ENCODE measurements at regions not wholly inside any gene's neighbourhood (a gene's known extent, or its start where the extent isn't known, plus 50 kb on each side); places are given as distances from the start of the nearest gene placed in this dataset.

DNA sequence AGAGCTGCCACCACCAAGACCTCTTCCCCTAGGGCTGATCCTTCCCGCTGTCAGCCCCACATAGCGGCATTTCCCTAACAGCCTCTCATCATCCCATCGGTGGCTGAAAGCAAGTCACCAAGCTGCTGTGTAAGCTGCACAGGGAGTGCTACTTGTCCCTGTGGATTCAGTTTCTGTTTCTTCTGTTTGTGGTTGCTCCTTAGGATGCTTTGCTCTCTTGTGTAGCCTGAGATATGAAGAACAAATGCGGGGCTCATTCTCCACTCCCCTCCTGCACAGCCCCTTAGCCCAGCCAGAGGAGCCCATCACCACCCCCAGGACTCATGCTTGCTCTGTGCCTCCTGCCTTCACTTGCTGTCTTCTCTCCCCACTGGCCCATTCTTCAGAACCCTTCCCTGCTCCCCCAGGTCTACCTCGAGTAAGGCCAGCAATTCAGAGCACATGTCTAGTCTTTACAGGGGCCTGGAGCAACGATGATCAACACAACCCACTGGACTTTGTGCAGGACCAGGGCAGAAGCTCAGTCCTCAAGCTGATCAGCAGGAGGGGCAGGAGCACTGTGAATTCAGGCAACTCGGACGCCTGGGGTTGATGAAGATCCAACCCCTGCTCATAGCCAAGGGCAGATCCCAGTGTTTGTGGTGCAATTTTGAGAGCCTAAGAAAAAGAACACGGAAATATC lies 82.6 kb upstream of the GALNT2 start:
- no peaks in the 10 kb centered on the region for H3K4me1 ChIP-seq
- TF ChIP-seq, protein P1, sequence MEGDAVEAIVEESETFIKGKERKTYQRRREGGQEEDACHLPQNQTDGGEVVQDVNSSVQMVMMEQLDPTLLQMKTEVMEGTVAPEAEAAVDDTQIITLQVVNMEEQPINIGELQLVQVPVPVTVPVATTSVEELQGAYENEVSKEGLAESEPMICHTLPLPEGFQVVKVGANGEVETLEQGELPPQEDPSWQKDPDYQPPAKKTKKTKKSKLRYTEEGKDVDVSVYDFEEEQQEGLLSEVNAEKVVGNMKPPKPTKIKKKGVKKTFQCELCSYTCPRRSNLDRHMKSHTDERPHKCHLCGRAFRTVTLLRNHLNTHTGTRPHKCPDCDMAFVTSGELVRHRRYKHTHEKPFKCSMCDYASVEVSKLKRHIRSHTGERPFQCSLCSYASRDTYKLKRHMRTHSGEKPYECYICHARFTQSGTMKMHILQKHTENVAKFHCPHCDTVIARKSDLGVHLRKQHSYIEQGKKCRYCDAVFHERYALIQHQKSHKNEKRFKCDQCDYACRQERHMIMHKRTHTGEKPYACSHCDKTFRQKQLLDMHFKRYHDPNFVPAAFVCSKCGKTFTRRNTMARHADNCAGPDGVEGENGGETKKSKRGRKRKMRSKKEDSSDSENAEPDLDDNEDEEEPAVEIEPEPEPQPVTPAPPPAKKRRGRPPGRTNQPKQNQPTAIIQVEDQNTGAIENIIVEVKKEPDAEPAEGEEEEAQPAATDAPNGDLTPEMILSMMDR (IDR thresholded peaks at IDR 0.05), result no peak
- no peak for DNase-seq (ENCODE audit: low spot score)
- no peaks in the 10 kb centered on the region for H3K27me3 ChIP-seq
- no peaks in the 10 kb centered on the region for H3K36me3 ChIP-seq
- H3K9me3 ChIP-seq, result no peaks in the 10 kb centered on the region
- no peak overlapping the region for H3K4me3 ChIP-seq
- H3K27ac ChIP-seq, result no peak overlapping the region

DNA sequence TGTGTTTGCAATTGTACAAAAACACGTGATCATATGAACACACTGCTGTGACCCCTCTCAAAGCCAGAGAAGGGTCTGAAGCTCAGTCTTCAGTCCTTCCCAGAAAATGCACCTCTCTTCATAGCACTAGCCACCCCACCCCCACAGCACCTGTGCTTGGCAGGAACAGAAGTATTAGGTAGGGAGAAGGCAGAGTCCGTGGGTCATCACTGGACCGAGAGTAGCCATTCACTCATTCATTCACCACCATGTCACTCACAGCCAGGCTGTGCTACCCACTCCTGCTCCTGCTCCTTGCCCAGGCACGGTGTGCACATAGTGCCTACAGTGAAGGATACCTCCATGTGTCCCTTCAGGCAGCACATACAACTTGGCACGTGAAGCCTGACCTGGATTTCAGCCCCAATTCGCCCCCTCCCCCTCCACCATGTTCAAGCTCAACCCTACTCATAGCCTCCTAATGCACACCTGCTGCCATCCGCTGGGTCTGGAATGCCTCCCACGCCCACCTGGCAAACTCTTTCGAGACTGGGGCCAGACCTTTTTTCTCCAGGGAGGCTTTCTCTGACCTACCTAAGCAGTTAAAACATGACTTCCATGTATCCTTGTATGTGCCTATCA lies 81.9 kb upstream of the GALNT2 start:
- H3K4me3 ChIP-seq, result no peak overlapping the region
- H3K9me3 ChIP-seq, result no peaks in the 10 kb centered on the region
- no peaks in the 10 kb centered on the region for H3K4me1 ChIP-seq
- TF ChIP-seq, protein P1 (IDR thresholded peaks at IDR 0.05), result no peak
- no peak overlapping the region for H3K27ac ChIP-seq
- DNase-seq (ENCODE audit: low spot score), result no peak
- H3K36me3 ChIP-seq, result no peaks in the 10 kb centered on the region
- no peaks in the 10 kb centered on the region for H3K27me3 ChIP-seq

DNA sequence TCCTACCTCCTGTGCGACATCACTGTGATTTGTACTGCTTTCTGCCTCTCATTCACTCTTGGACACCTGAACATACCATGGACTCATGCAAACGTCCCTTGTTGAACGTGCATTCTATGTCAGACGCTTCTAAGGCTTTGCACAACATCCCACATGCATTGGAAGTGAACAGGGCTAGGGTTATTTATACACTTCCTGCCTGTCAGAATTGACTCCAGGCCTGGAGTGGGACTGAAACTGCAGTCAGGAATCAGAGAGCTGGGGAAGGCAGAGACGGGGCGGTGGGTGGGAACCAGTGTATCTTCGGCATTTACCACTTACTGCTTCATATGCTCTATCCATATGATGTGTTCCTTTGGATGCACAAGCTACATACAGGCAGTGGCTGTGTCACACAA lies 81.4 kb upstream of the GALNT2 start:
- Histone ChIP-seq H3K27me3 (no peaks in the 10 kb centered on the region), H3K4me3 (no peak overlapping the region), H3K4me1 (no peaks in the 10 kb centered on the region), H3K9me3 (no peaks in the 10 kb centered on the region), H3K36me3 (no peaks in the 10 kb centered on the region), H3K27ac (no peak overlapping the region)
- no peak for DNase-seq (ENCODE audit: low spot score)
- TF ChIP-seq, protein P1 (IDR thresholded peaks at IDR 0.05), result no peak

DNA sequence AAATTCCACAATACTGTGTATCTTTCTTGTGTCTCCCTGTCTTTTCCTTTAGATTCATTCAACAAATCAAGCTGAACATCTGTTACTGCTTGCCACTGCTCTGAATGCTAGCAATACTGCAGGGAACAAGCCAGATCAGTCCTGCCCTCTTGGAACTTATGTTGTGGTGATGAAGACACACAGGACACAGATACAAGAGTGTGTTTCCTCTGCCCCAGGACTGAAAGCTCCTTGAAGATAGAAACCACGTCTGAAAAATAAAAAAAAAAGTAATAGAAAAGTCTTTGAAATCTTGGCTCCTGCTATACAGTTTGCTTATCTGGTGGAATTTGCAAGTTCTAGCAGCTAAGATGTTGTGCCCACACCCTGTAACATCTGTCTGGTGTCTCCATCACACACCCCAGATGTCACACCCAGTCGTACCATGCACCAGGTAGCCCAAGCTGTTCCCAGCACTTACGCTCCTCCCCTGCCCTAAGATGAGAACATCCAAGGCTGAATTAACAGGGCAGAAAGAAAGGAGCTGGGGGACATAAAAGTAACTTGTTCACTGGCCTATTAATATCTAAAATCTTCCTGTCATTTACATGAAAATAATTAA lies 80.2 kb upstream of the GALNT2 start:
- H3K4me3 ChIP-seq, result no peak overlapping the region
- H3K4me1 ChIP-seq, result no peaks in the 10 kb centered on the region
- no peak overlapping the region for H3K27ac ChIP-seq
- TF ChIP-seq, protein P1 (IDR thresholded peaks at IDR 0.05), result no peak
- no peaks in the 10 kb centered on the region for H3K9me3 ChIP-seq
- H3K36me3 ChIP-seq, result no peaks in the 10 kb centered on the region
- no peaks in the 10 kb centered on the region for H3K27me3 ChIP-seq
- DNase-seq (ENCODE audit: low spot score), result no peak

DNA sequence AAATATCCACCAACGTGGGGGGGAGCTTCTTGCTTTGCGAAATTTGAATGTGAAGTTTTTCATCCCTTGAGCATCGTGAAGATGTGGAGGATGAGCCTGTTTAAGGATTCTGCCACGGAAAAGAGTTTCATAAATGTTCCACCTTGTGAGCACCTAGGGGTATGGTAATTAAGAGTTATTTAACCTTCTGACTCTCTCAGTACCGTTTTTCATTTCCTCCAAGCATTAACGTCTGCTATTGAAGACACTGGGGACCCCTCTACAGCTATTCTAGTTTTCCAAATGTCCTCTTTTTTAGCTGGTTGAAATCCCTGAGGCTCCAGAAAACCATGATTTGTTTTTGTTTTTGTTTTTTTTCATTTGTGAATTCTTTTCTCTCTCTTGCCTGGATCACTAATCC lies 79.1 kb upstream of the GALNT2 start:
- no peaks in the 10 kb centered on the region for H3K9me3 ChIP-seq
- DNase-seq (ENCODE audit: low spot score), result no peak
- no peaks in the 10 kb centered on the region for H3K4me1 ChIP-seq
- no peaks in the 10 kb centered on the region for H3K27me3 ChIP-seq
- H3K4me3 ChIP-seq, result no peak overlapping the region
- no peaks in the 10 kb centered on the region for H3K36me3 ChIP-seq
- H3K27ac ChIP-seq, result no peak overlapping the region
- TF ChIP-seq, protein P1 (IDR thresholded peaks at IDR 0.05), result no peak

Data from right atrium auricular region (tissue), 2 donors.